Thoracic aorta (tissue), 2 donors: ENCODE measurements at regions not wholly inside any gene's neighbourhood (a gene's known extent, or its start where the extent isn't known, plus 50 kb on each side); places are given as distances from the start of the nearest gene placed in this dataset.
"Not testable (repeated sequence)": the region's sequence is repeated elsewhere in the genome, so short reads cannot be mapped to it uniquely, and the experiment has no call there.

Experiments
- ATAC-seq: fragments of 150-250 bp; one replicate; pipeline ENCODE4 v1.8.0; 2017; ENCODE audit warnings: low read depth; ENCODE audit not compliant: insufficient number of reproducible peaks, low FRiP score
- DNase-seq: peaks from one replicate; pipeline ENCODE4 v3.0.0-alpha.2; 2020; ENCODE audit warnings: low spot score
- H3K27ac ChIP-seq, 2 donors: fragments of 200-600 bp; sonication (generic); 1 replicate in 1 of 2; 2 replicates in 1 of 2; pipeline ENCODE4 v1.5.1; 2016; ENCODE audit warnings: mild to moderate bottlenecking in 2 of 2, moderate library complexity in 2 of 2
- H3K27me3 ChIP-seq: fragments of 200-600 bp; sonication (generic); replicated peaks from 2 replicates; pipeline ENCODE4 v1.6.0; 2016; ENCODE audit warnings: mild to moderate bottlenecking; ENCODE audit not compliant: insufficient read depth
- H3K36me3 ChIP-seq: fragments of 200-600 bp; sonication (generic); one replicate; pipeline ENCODE4 v1.5.1; 2016
- H3K4me1 ChIP-seq, 2 donors: fragments of 200-600 bp; sonication (generic); 1 replicate in 1 of 2; 2 replicates in 1 of 2; pipeline versions ENCODE4 v1.5.1 to v1.6.0; 2016; ENCODE audit warnings: low read depth in 2 of 2, mild to moderate bottlenecking in 1 of 2; ENCODE audit not compliant: control insufficient read depth in 1 of 2
- H3K4me3 ChIP-seq: fragments of 200-600 bp; sonication (generic); 2 replicates; pipeline ENCODE4 v1.5.1; 2016; ENCODE audit warnings: mild to moderate bottlenecking
- H3K9me3 ChIP-seq: fragments of 200-600 bp; sonication (generic); 2 replicates; pipeline ENCODE4 v1.5.1; 2016
- TF ChIP-seq, protein P1 (sequence below): fragments of 200-600 bp; sonication (generic); IDR thresholded peaks from one replicate; pipeline ENCODE4 v1.5.1; 2019; ENCODE audit warnings: antibody characterized with exemption

DNA sequence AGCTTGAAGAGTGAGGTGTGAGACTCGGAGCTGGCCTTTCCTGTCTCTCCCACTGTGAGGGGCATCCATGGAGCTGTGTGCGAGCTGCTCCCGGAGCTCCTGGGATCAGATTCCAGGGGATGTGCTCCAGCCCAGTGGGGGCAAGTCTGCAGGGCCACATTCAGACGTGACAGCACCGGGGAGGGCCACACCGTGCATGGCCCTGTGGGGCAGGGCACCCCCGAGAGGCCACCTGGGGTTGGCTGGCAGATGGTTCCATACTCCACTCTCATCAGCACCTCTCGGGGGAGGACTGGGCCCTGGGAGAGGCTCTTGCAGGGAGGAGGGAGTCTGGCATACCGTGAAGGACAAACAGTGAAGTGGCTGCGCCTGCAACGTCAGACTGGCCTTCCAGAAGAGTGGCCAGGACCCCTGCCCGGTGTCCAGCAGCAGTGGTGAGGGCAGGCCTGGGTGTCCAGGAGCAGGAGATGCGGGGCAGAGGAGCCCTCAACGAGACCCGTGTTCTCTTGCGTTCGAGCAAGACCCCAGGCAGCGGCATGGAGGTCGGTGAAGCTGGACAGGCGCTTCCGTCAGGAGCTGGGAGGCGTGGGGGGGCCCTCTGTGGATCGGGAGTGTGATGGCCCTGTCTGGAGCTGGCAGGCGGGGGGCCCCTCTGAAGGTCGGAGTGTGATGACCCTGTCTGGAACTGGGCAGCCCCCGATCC is 84.3 kb downstream of the ASB1 start:
- TF ChIP-seq, protein P1, sequence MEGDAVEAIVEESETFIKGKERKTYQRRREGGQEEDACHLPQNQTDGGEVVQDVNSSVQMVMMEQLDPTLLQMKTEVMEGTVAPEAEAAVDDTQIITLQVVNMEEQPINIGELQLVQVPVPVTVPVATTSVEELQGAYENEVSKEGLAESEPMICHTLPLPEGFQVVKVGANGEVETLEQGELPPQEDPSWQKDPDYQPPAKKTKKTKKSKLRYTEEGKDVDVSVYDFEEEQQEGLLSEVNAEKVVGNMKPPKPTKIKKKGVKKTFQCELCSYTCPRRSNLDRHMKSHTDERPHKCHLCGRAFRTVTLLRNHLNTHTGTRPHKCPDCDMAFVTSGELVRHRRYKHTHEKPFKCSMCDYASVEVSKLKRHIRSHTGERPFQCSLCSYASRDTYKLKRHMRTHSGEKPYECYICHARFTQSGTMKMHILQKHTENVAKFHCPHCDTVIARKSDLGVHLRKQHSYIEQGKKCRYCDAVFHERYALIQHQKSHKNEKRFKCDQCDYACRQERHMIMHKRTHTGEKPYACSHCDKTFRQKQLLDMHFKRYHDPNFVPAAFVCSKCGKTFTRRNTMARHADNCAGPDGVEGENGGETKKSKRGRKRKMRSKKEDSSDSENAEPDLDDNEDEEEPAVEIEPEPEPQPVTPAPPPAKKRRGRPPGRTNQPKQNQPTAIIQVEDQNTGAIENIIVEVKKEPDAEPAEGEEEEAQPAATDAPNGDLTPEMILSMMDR, result no peak
- Histone ChIP-seq H3K9me3 (no peaks in the 10 kb centered on the region), H3K4me3 (no peak overlapping the region), H3K27ac (no peak overlapping the region), H3K4me1 (no peaks in the 10 kb centered on the region), H3K27me3 (no peaks in the 10 kb centered on the region), H3K36me3 (no peaks in the 10 kb centered on the region)
- DNase-seq (no peak), ATAC-seq (no peak)

DNA sequence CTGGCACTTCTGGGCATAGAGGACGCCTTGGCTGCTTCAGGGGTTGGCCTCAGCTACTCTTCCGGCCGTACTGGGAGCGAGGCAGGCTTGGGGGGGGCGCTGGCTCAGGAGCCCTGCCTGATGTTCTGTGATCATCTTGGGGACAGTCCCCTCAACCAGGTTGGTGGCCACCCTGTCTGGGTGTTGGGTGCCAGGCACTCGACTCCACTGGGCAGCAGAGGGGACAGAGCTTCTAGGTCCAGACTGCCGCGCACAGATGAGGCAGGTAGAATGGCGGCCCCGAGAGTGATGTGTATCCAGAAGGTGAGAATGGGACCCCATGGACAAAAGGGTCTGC is 84.9 kb downstream of the ASB1 start:
- no peak overlapping the region for H3K27ac ChIP-seq
- TF ChIP-seq, protein P1, result no peak
- H3K9me3 ChIP-seq, result peaks cover 2% of the 10 kb centered on the region
- H3K27me3 ChIP-seq, result no peaks in the 10 kb centered on the region
- ATAC-seq (no peak), DNase-seq (no peak)
- H3K36me3 ChIP-seq, result no peaks in the 10 kb centered on the region
- H3K4me3 ChIP-seq, result no peak overlapping the region
- no peaks in the 10 kb centered on the region for H3K4me1 ChIP-seq

DNA sequence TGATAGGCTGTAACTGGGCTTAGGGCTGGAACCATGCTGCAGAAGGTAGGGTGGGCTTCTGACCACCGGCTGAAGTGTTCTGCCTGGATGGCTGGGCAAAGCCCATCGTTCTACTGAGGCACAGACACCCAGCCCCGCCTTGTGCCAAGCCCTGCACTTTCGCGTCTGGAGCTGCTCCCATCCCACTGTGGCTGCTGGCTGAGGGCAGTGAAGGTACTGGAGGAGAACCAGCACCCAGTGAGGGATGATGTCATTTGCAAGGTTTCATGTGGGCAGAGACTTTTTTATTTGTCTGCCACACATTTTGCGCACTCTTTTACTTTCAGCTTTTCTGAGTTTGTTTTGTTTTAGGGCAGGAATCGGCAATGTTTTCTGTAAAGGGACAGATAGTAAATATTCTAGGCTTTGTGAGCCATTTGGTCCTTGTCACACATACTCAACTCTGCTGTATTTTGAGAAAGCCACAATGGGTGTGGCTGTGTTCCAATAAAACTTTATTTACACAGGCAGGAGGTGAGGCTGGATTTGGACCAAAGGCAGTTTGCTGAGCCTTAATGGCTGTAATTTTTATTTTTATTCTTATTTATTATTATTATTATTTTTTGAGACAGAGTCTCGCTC is 85.6 kb downstream of the ASB1 start:
- DNase-seq (no peak), ATAC-seq (no peak)

DNA sequence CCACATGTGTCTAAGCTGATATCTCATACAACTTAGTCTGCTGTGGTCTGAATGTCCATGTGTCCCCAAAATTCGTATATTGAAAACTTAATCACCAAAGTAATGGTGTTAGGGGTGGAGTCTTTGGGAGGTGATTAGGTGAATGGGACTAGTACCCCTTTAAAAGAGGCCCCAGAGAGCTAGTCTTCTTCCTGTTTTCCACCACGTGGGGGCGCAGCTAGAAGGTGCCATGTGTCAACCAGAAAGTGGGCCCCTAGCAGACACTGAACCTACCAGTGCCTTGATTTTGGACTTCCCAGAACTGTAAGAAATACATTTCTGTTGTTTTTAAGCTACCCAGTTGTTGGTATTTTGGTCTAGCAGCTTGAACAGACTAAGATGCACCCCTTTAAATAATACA is 86.6 kb downstream of the ASB1 start:
- Histone ChIP-seq H3K27me3 (no peaks in the 10 kb centered on the region), H3K36me3 (no peaks in the 10 kb centered on the region), H3K9me3 (peaks cover 12% of the 10 kb centered on the region), H3K4me3 (no peak overlapping the region), H3K4me1 (no peaks in the 10 kb centered on the region), H3K27ac (no peak overlapping the region)
- TF ChIP-seq, protein P1, result peak; percentile 17
- ATAC-seq (no peak), DNase-seq (no peak)

More for the DNA sequence above, 85.6 kb downstream of the ASB1 start:
- Histone ChIP-seq H3K27ac (no peak overlapping the region), H3K4me3 (no peak overlapping the region), H3K4me1 (no peaks in the 10 kb centered on the region), H3K9me3 (peaks cover 9% of the 10 kb centered on the region), H3K27me3 (no peaks in the 10 kb centered on the region), H3K36me3 (no peaks in the 10 kb centered on the region)
- TF ChIP-seq, protein P1, result no peak

DNA sequence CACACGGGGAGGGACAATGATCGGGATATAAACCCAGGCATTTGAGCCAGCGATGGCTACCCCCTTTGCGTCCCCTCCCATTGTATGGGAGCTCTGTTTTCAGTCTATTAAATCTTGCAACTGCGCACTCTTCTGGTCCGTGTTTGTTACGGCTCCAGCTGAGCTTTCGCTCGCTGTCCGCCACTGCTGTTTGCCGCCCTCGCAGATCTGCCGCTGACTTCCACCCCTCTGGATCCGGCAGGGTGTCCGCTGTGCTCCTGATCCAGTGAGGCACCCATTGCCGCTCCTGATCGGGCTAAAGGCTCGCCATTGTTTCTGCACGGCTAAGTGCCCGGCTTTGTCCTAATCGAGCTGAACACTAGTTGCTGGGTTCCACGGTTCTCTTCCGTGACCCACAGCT is 87.3 kb downstream of the ASB1 start:
- not testable (repeated sequence) for DNase-seq, H3K36me3 ChIP-seq, ATAC-seq, H3K4me3 ChIP-seq, H3K27ac ChIP-seq, H3K27me3 ChIP-seq, H3K4me1 ChIP-seq
- H3K9me3 ChIP-seq, result peaks cover 12% of the 10 kb centered on the region

DNA sequence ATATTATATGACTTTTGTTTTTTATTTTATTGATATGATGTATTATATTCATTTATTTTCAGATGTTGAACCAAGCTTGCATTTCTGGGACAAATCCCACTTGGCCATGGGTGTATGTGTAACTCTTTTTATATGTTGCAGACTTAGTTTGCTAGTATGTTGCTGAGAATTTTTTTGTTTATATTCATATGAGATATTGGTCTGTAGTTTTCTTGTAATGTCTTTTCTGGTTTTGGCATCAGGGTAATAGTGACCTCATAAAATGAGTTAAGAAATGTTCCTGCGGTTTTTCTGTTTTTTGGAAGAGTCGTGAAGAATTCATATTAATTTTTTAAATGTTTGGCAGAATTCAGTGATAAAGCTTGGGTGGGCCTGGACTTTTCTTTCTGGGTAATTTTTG is 88.7 kb downstream of the ASB1 start:
- DNase-seq (no peak), ATAC-seq (no peak)
- Histone ChIP-seq H3K4me1 (no peaks in the 10 kb centered on the region), H3K4me3 (no peak overlapping the region), H3K36me3 (no peaks in the 10 kb centered on the region), H3K27ac (no peak overlapping the region), H3K9me3 (peaks cover 12% of the 10 kb centered on the region), H3K27me3 (no peaks in the 10 kb centered on the region)
- TF ChIP-seq, protein P1, result no peak
